Medulla oblongata (tissue), 1 donor: ENCODE measurements at regions not wholly inside any gene's neighbourhood (a gene's known extent, or its start where the extent isn't known, plus 50 kb on each side); places are given as distances from the start of the nearest gene placed in this dataset.

ENCODE experiments used
- DNase-seq: peaks from one replicate; pipeline ENCODE4 v3.0.0-alpha.2; 2015; ENCODE audit errors: extremely low spot score

- no peak for DNase-seq
Measured at GRCh38 chr1:39136638-39137037, 67.9 kb upstream of the MACF1 start.

GRCh38 chr1:39139723-39140360 is 64.7 kb upstream of the MACF1 start:
- DNase-seq, result no peak

- no peak for DNase-seq
Measured at GRCh38 chr1:39141925-39142324, 62.6 kb upstream of the MACF1 start.

DNA sequence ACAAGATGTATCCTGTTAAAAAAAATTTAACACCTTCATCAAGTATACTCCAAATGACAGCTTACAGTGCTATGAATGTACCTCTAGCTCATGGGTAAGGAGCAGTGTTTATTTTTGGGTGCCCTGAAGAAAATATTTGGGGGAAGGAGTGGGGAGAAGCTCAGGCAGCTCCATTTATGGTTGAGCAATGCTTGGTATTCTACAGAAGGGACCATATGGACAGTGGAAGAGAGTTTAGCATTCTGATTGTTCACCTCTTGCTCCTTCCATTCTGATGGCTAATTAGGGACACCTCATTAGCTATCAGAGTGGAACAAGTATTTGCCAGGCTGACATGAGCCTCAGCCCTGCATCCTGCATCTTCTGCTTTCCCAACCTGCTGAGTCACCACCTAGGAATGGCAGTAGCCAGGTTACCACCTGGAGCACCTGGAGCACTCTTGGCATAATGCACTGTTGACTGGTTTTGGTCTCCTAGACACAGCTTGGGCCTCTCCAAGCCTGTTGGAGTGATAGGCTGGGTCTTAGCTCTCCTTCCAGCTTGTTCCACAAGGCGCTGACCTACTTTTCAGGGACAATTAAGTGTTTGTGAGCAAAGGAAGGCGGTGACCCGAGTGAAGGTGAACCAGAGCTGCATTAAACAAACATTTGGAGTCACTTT is 62.0 kb upstream of the MACF1 start:
- peak; percentile 68 for DNase-seq

DNA sequence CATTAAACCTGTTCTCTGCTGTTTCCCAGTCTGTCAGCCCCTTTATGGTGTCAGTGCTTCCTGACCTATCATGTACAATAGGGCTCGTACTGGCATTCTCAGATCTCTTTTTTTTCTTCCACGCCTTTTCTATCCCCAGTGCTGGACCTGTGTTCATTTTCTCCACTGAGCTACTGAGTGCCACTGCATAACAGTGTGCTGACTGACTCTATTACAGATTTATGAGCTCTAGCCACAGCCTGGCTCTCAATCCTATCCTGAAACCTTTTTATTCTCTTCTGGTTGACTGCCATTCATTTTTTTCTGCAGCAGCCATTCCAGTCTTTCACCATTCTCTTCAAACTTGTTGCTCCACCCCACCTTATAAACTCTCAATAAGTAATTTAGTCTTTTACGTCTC is 59.6 kb upstream of the MACF1 start:
- no peak for DNase-seq

- no peak for DNase-seq
Measured at GRCh38 chr1:39145331-39145965, 59.0 kb upstream of the MACF1 start.

DNA sequence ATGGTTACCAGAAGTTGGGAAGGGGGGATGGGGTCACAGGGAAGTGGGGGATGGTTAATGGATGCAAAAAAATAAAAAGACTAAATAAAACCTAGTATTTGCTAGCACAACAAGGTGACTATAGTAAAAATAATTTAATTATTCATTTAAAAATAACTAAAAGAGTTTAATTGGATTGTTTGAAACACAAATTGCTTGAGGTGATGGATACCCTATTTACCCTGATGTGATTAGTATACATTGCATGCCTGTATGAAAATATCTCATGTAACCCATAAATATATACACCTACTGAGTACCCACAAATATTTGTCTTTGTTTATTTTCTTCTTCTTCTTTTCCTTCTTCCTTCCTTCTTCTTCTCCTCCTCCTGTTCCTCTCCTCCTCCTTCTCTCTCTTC is 57.8 kb upstream of the MACF1 start:
- no peak for DNase-seq

DNA sequence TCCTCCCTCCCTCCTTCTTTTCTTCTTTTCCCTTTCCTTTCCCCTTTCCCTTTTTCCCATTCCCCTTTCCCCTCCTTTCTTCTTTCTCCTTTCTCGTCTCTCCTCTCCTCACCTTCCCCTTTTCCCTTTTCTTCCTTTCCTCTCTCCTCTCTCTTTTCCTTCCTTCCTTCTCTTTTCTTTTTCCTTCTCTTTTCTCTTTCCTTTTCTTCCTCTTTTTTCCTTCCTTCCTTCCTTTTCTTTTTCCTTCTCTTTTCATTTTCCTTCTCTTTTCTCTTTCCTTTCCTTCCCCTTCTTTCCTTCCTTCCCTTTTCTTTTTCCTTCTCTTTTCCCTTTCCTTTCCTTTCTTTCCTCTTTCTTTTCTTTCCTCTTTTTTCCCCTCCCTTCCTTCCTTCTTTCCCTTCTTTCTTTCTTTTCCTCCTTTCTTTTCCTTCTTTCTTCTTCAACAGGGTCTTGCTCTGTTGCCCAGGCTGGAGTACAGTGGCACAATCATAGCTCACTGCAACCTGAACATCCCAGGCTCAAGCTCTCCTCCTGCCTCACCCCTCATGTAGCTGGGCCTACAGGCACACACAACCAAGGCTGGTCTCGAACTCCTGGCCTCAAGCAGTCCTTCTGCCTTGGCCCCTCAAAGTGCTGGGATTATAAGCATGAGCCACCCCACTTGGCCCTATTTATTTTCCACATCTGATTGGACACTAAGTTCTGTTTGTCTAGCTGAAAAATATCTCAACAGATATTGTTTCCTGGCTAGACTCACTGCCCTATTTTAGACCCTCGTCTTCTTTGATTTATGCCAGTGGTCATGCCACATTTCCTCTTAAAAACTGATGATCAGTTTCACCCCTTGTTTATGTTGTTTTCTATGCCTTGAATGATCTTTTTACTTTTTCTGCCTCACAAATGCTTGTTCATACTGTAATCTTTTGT is 57.1 kb upstream of the MACF1 start:
- DNase-seq, result no peak

GRCh38 chr1:39148942-39149341 is 55.6 kb upstream of the MACF1 start:
- no peak for DNase-seq

GRCh38 chr1:39149509-39149908 is 55.0 kb upstream of the MACF1 start:
- DNase-seq, result no peak

GRCh38 chr1:39150779-39151178 is 53.7 kb upstream of the MACF1 start:
- DNase-seq, result no peak

DNA sequence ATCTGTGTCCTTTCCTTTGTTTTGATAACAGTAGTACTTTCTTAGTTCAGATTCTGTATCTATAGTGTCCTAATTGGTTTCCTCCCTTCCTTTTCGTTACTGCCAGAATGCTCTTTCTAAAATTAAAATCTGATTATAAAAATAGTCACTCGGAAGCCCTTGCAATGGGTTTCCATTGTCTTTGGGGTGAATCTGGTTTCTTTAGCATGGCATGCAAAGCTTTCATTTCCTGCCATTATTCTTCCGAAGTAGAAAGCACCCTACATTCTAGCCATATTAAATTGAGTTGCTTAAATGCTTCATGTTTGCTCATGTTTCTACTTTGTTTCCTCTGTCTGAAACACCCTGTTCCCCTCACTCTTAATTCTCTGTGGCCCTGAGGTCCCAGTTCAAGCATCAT is 53.2 kb upstream of the MACF1 start:
- no peak for DNase-seq

DNA sequence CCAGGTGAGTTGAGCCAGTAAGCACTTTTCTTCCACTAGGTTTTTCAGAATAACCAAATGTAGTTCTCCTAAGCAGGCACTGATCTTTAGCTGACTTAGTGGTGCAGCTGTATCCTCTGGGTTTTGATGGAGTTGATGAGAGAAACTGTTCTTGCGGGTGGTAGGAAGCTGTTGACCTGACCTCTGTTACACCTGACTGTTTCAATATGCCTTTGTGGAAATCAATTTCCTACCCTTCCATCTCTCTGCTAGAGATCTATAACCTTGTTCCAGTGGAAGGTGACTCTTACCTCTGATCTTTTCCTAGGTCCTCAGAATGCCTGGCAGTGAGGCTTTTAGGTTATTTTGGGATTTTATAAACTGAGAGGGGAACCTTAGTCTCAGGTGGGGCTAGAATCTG is 51.6 kb upstream of the MACF1 start:
- no peak for DNase-seq

DNA sequence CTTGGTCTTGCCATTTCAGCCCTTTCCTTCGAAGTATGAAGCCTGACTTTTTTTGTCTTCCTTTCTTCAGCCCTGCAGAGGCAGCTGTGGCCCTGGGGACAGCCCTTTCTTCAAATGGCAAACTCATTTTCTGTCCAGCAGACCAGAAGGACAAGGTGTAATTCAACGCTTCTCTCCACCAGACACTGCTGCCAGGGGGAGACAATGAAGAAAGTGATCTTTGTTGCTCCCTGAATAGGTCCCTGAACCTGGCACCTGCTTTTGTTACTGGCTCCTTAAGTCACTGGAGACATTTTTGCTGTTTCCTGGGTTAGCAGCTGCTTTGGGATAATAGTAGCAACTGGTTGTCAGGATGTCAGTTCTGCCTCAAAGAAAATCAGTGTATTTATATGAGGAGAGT is 50.8 kb upstream of the MACF1 start:
- DNase-seq, result no peak

DNA sequence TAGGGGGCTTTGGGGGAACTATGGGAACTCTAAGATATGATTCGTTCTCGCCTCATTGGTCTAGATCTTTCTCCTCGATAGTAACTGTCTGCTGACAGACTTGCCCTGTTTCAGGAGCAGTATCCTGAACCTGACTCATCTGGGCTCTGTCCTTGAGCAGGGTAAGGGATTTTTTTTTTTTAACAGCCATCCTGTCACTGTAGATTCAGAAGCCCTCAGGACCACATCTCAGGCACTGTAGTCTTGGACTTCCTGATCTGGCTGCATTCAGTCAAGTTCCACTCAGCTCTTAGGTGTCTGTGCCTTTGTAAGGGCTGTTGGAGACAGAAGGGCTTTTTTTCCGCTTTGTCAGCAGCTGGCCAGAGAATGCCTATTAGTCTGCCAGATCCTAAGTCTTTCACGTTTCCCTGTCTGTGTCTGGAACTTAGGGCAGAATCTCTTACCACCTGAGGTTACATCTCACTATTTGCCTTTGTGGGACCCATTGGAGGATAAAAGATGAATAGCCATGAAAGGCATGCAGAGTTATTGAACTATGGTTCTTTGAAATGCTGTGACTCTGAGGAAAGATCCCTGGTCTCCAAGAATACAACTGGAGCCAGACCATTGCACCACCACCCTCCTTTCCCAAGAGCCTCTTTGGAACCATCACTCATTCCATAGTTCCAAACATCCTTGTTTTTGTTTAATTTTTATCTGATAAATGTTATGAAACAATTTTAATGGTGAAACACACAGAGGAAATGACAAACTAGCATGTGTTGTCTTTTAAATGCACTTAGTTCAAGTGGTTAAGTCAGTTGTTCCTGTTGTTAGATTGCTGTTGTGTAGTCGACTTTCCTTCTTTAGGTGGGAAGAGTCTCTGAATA is 49.7 kb upstream of the MACF1 start:
- DNase-seq, result peak; percentile 64
